ENCODE measurements at regions not wholly inside any gene's neighbourhood (a gene's known extent, or its start where the extent isn't known, plus 50 kb on each side); places are given as distances from the start of the nearest gene placed in this dataset.

DNA sequence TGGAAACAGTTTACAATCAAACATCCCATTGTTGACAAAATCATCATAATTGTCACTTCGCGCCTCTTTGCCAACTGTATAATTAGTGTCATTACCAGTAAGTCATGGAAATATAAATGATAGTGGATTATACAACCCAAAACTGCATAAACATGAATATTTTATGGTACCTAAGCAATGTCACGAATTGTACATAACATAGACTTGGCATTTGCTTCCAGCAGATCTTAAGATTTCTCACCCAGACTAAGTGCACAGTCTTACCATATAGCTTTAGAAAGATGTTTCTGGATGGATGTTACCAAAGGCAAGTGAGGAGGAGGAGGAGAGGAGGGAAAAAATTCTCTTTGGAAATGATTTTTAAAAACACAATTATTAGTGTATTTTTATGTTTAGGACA is 113.4 kb upstream of the TAS2R1 start:
- TF ChIP-seq, protein P1, sequence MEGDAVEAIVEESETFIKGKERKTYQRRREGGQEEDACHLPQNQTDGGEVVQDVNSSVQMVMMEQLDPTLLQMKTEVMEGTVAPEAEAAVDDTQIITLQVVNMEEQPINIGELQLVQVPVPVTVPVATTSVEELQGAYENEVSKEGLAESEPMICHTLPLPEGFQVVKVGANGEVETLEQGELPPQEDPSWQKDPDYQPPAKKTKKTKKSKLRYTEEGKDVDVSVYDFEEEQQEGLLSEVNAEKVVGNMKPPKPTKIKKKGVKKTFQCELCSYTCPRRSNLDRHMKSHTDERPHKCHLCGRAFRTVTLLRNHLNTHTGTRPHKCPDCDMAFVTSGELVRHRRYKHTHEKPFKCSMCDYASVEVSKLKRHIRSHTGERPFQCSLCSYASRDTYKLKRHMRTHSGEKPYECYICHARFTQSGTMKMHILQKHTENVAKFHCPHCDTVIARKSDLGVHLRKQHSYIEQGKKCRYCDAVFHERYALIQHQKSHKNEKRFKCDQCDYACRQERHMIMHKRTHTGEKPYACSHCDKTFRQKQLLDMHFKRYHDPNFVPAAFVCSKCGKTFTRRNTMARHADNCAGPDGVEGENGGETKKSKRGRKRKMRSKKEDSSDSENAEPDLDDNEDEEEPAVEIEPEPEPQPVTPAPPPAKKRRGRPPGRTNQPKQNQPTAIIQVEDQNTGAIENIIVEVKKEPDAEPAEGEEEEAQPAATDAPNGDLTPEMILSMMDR (IDR thresholded peaks at IDR 0.05), result no peak
- Mint-ChIP-seq H3K9me3 (peaks cover 5% of the 10 kb centered on the region), H3K36me3 (ENCODE audit: low read depth) (no peaks in the 10 kb centered on the region), H3K27ac (no peak overlapping the region), H3K4me1 (ENCODE audit: low read depth) (no peaks in the 10 kb centered on the region), H3K4me3 (no peak overlapping the region), H3K27me3 (no peaks in the 10 kb centered on the region)
- DNase-seq (no peak), ATAC-seq (no peak)
- intact Hi-C loops (cut with micrococcal nuclease), result no loop called here
- ChIA-PET CTCF (no interaction called here), POLR2A (no interaction called here)

DNA sequence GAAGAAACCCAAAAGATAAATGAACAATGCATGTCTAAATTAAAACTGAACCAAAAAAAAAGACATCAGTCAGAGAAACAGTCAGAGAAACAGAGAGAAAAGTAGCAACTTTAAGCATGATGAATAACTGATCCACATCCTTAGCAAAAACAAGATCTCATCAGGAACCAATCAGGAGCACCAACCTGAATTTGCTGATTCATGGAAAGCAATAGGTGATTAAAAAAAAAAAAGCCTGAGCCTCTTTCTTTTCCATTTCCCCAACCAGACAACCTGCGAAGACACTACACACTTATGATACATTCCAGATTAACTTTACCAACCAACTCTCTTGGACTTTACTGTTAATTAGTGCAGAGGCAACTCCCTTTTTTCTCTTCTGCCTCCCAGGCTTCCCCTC is 112.7 kb upstream of the TAS2R1 start:
- no peaks in the 10 kb centered on the region for H3K27me3 Mint-ChIP-seq
- POLR2A ChIA-PET, result no interaction called here
- H3K4me1 Mint-ChIP-seq (ENCODE audit: low read depth), result no peaks in the 10 kb centered on the region
- H3K36me3 Mint-ChIP-seq (ENCODE audit: low read depth), result no peaks in the 10 kb centered on the region
- CTCF ChIA-PET, result no interaction called here
- DNase-seq (no peak), ATAC-seq (no peak)
- H3K27ac Mint-ChIP-seq, result no peak overlapping the region
- intact Hi-C loops (cut with micrococcal nuclease), result no loop called here
- H3K9me3 Mint-ChIP-seq, result peaks cover 4% of the 10 kb centered on the region
- TF ChIP-seq, protein P1 (IDR thresholded peaks at IDR 0.05), result no peak
- H3K4me3 Mint-ChIP-seq, result no peak overlapping the region

DNA sequence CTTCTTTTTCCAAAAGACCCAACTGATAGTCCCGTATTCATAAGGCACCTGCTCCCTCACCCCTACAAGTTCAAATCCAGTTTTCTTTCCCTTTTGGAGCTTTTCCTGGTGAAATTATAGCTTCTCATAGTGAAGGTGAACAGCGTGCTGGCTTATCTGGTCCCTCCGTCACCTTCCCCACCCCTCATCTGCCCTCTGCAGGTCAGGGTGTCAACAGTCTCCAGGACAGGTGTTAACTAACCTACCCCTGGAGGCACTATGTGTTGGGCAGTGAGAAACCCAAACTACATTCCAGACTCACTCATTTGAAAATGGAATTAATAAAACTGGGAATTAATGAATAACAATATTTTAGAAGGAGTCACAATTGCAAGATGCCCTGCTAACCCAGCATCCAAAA is 109.0 kb upstream of the TAS2R1 start:
- Mint-ChIP-seq H3K36me3 (ENCODE audit: low read depth) (no peaks in the 10 kb centered on the region), H3K4me3 (no peak overlapping the region), H3K27ac (no peak overlapping the region), H3K9me3 (no peaks in the 10 kb centered on the region), H3K4me1 (ENCODE audit: low read depth) (no peaks in the 10 kb centered on the region), H3K27me3 (no peaks in the 10 kb centered on the region)
- intact Hi-C loops (cut with micrococcal nuclease), result no loop called here
- CTCF ChIA-PET, result no interaction called here
- no peak for ATAC-seq
- POLR2A ChIA-PET, result no interaction called here
- TF ChIP-seq, protein P1 (IDR thresholded peaks at IDR 0.05), result no peak
- DNase-seq, result no peak

DNA sequence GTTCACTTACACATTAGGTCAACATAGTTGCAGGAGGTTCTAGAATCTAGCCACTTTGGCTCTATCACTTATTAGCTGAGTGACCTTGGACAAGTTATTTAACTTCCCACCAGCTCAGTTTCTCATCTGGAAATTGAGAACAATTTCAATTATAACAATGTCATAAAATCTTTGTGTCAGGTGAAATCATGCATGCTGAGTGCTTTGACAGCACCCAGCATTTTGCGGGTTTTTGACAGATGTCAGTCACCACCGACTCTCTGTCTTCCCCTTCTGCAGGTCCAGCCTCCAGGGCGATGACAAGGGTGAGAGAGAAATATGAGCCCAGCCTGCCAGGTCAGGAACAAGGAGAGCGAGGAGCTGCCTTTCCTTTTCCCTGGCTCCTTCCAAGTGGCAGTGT is 107.1 kb upstream of the TAS2R1 start:
- Mint-ChIP-seq H3K27ac (no peak overlapping the region), H3K27me3 (no peaks in the 10 kb centered on the region), H3K4me3 (no peak overlapping the region), H3K36me3 (ENCODE audit: low read depth) (no peaks in the 10 kb centered on the region), H3K4me1 (ENCODE audit: low read depth) (no peaks in the 10 kb centered on the region), H3K9me3 (no peaks in the 10 kb centered on the region)
- no peak for DNase-seq
- ChIA-PET CTCF (no interaction called here), POLR2A (no interaction called here)
- intact Hi-C loops (cut with micrococcal nuclease), result no loop called here
- TF ChIP-seq, protein P1 (IDR thresholded peaks at IDR 0.05), result no peak
- no peak for ATAC-seq

DNA sequence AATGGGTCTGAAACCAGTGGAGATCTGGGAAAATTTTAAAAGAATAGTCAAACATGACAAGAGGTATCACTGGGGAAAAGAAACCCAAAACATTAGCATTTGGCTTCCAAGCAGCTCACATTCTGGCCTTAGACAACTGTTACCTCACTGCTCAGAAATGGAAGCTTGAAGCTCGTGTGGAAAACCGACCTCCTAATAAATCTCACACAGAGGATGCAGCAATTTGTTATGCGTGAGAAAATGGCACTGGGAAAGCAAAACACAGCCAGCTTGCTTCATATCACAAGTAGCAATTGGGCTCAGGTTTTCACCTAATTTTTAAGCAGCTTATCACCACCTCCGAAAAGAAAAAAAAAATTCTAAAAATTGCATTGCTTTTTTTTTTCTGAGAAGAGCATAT is 103.3 kb upstream of the TAS2R1 start:
- no peaks in the 10 kb centered on the region for H3K9me3 Mint-ChIP-seq
- no peaks in the 10 kb centered on the region for H3K4me1 Mint-ChIP-seq (ENCODE audit: low read depth)
- ChIA-PET CTCF (no interaction called here), POLR2A (no interaction called here)
- H3K4me3 Mint-ChIP-seq, result no peak overlapping the region
- H3K27me3 Mint-ChIP-seq, result no peaks in the 10 kb centered on the region
- H3K27ac Mint-ChIP-seq, result no peak overlapping the region
- TF ChIP-seq, protein P1 (IDR thresholded peaks at IDR 0.05), result no peak
- intact Hi-C loops (cut with micrococcal nuclease), result no loop called here
- H3K36me3 Mint-ChIP-seq (ENCODE audit: low read depth), result no peaks in the 10 kb centered on the region
- DNase-seq (no peak), ATAC-seq (no peak)
